GM18868 (cell line): ENCODE measurements at regions not wholly inside any gene's neighbourhood (a gene's known extent, or its start where the extent isn't known, plus 50 kb on each side); places are given as distances from the start of the nearest gene placed in this dataset.

Experiments
- ATAC-seq: cut with Tn5 transposase; IDR thresholded peaks from one replicate; pipeline ENCODE4 v1.9.1; 2021; ENCODE audit warnings: mild to moderate bottlenecking, moderate library complexity; ENCODE audit not compliant: unreplicated experiment

- no peak for ATAC-seq
Observed at GRCh38 chr14:96979611-96980074, 182.5 kb downstream of the VRK1 start.

GRCh38 chr14:96980835-96981234 is 183.7 kb downstream of the VRK1 start:
- ATAC-seq: no peak

GRCh38 chr14:96986256-96987085 is 189.3 kb downstream of the VRK1 start:
- no peak for ATAC-seq

- no peak for ATAC-seq
Observed at GRCh38 chr14:96987086-96987474, 189.9 kb downstream of the VRK1 start.

- no peak for ATAC-seq
Observed at GRCh38 chr14:96987771-96988170, 190.6 kb downstream of the VRK1 start.

GRCh38 chr14:96989306-96989705 is 192.1 kb downstream of the VRK1 start:
- ATAC-seq: no peak

- ATAC-seq: no peak
Observed at GRCh38 chr14:96991226-96991625, 194.0 kb downstream of the VRK1 start.

- ATAC-seq: no peak
Observed at GRCh38 chr14:96994999-96995398, 197.8 kb downstream of the VRK1 start.

GRCh38 chr14:96997269-96997668 is 200.1 kb downstream of the VRK1 start:
- ATAC-seq: no peak

GRCh38 chr14:96997996-96998395 is 200.8 kb downstream of the VRK1 start:
- ATAC-seq: no peak

- ATAC-seq: no peak
Observed at GRCh38 chr14:96999654-97000155, 202.5 kb downstream of the VRK1 start.

- ATAC-seq: no peak
Observed at GRCh38 chr14:97002454-97002853, 205.3 kb downstream of the VRK1 start.

- no peak for ATAC-seq
Observed at GRCh38 chr14:97005934-97006333, 208.8 kb downstream of the VRK1 start.

- no peak for ATAC-seq
Observed at GRCh38 chr14:97010491-97011160, 213.4 kb downstream of the VRK1 start.

GRCh38 chr14:97013878-97014277 is 216.7 kb downstream of the VRK1 start:
- ATAC-seq: no peak

- ATAC-seq: no peak
Observed at GRCh38 chr14:97021001-97021400, 223.8 kb downstream of the VRK1 start.

GRCh38 chr14:97021571-97022168 is 224.5 kb downstream of the VRK1 start:
- no peak for ATAC-seq

- ATAC-seq: no peak
Observed at GRCh38 chr14:97022741-97023140, 225.6 kb downstream of the VRK1 start.

- ATAC-seq: no peak
Observed at GRCh38 chr14:97023871-97024270, 226.7 kb downstream of the VRK1 start.

GRCh38 chr14:97024300-97024699 is 227.1 kb downstream of the VRK1 start:
- ATAC-seq: no peak

GRCh38 chr14:97025722-97026121 is 228.5 kb downstream of the VRK1 start:
- ATAC-seq: no peak
